ENCODE measurements at regions not wholly inside any gene's neighbourhood (a gene's known extent, or its start where the extent isn't known, plus 50 kb on each side); places are given as distances from the start of the nearest gene placed in this dataset.

DNA sequence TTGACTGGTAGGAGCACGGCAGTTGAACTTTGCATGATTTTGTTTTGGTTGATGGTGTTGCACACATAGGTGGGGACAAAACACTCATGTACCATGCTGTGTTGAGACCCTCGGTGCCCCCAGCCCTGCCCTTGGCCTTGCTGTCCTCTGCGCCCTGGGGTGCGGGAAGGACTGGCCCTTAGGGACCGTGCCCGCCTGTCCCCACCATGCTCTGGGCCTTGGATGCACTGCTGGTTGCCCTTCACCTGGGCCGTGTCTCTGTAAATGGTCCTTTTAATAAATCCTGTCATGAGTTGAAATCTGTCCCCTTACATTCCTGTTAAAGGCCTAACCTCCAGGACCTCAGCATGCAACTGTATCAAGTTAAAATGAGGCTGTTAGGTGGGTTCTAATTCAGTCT, 102.3 kb upstream of the ANO1 start:
- intact Hi-C loops (cut with micrococcal nuclease), result no loop called here
- Mint-ChIP-seq H3K27ac (no peak overlapping the region), H3K9me3 (no peaks in the 10 kb centered on the region), H3K27me3 (peaks cover 7% of the 10 kb centered on the region), H3K36me3 (ENCODE audit: low read depth) (no peaks in the 10 kb centered on the region), H3K4me3 (no peak overlapping the region), H3K4me1 (ENCODE audit: low read depth) (no peaks in the 10 kb centered on the region)

DNA sequence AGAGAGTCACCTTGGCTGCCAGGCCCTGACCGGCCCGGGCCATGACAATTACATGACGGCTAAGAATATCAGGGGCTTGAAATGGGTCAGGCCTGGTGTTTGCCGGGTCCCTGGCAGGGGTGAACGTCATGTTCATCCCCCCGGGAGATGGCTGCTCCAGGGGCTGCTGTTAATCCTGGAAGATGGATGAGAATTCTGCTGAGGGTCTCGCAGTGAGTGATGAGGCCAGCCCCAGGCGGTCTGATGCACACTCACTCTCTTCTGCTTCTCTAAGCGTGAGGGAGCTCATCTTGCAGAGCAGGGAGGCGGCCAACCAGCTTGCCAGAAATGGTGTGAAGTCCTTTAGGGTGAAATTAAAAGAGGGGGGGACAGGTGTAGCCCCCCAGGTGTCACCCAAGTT, 101.3 kb upstream of the ANO1 start:
- Mint-ChIP-seq H3K9me3 (no peaks in the 10 kb centered on the region), H3K4me3 (no peak overlapping the region), H3K36me3 (ENCODE audit: low read depth) (no peaks in the 10 kb centered on the region), H3K4me1 (ENCODE audit: low read depth) (no peaks in the 10 kb centered on the region), H3K27ac (no peak overlapping the region), H3K27me3 (peaks cover 6% of the 10 kb centered on the region)
- intact Hi-C loops (cut with micrococcal nuclease), result no loop called here

- H3K27me3 Mint-ChIP-seq, result peaks cover 16% of the 10 kb centered on the region
- H3K9me3 Mint-ChIP-seq, result no peaks in the 10 kb centered on the region
- no peak overlapping the region for H3K4me3 Mint-ChIP-seq
- H3K27ac Mint-ChIP-seq, result no peak overlapping the region
- no peaks in the 10 kb centered on the region for H3K36me3 Mint-ChIP-seq (ENCODE audit: low read depth)
- intact Hi-C loops (cut with micrococcal nuclease), result no loop called here
- H3K4me1 Mint-ChIP-seq (ENCODE audit: low read depth), result no peaks in the 10 kb centered on the region
These were observed 100.2 kb upstream of the ANO1 start for GRCh38 chr11:69977951-69978350.

- no peak overlapping the region for H3K27ac Mint-ChIP-seq
- no peaks in the 10 kb centered on the region for H3K9me3 Mint-ChIP-seq
- no peaks in the 10 kb centered on the region for H3K4me1 Mint-ChIP-seq (ENCODE audit: low read depth)
- no peaks in the 10 kb centered on the region for H3K36me3 Mint-ChIP-seq (ENCODE audit: low read depth)
- H3K27me3 Mint-ChIP-seq, result peaks cover 25% of the 10 kb centered on the region
- intact Hi-C loops (cut with micrococcal nuclease), result no loop called here
- H3K4me3 Mint-ChIP-seq, result no peak overlapping the region
These were observed 99.1 kb upstream of the ANO1 start for GRCh38 chr11:69978841-69979614.

DNA sequence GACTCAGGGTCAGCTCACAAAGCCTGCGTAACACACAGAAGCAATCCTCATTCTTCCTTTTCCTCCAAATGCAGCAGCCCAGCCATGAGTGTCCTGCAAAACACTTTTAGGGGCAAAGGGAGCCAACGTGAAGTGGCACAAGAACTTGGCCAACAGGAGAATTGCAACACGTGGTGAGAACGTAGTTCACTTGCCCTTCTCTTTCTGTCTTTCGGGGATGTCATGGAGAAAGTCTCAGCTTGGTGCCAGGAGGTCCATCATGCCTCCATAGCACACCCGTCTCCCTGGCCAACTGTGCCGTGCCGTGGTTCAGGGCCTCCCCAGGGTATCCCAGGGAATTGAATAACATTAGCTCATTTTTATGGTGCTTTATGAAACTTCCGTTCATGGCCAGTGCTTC, 98.5 kb upstream of the ANO1 start:
- no peak overlapping the region for H3K27ac Mint-ChIP-seq
- no peaks in the 10 kb centered on the region for H3K9me3 Mint-ChIP-seq
- H3K36me3 Mint-ChIP-seq (ENCODE audit: low read depth), result no peaks in the 10 kb centered on the region
- intact Hi-C loops (cut with micrococcal nuclease), result no loop called here
- peaks cover 31% of the 10 kb centered on the region for H3K27me3 Mint-ChIP-seq
- H3K4me3 Mint-ChIP-seq, result no peak overlapping the region
- H3K4me1 Mint-ChIP-seq (ENCODE audit: low read depth), result no peaks in the 10 kb centered on the region

DNA sequence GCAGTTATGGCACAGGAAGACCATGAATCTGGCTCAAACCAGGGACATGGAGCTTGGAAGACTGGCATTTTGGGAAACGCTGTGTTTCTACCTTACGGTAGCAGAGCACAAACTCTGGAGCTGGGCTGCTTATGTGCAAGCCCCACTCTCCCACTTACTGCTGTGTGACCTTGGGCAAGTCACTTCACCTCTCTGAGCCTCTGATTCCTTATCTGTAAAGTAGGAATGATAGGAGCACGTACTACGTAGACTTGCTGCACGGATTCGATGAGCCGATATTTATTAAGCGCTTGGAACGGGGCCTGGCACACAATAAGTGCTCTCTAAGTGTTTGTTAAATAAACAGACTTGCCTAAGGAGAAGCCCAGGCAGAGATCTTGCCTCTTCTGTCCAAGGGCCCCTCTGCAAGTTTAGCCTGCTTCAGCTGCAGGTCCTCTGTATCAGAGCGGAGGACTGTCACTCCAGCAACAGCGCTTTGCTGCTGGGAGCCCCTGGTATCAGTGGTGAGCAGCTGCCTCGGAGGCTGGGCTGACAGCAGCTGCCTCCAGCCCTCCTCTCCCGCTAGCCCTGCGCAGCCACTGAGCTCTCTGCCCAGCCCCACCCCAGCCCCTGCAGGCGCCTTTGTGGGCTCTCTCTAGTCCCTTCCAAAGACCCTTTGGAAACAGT, 96.9 kb upstream of the ANO1 start:
- Mint-ChIP-seq H3K36me3 (ENCODE audit: low read depth) (no peaks in the 10 kb centered on the region), H3K9me3 (no peaks in the 10 kb centered on the region), H3K27me3 (peaks cover 46% of the 10 kb centered on the region), H3K4me1 (ENCODE audit: low read depth) (no peaks in the 10 kb centered on the region), H3K27ac (no peak overlapping the region), H3K4me3 (no peak overlapping the region)
- intact Hi-C loops (cut with micrococcal nuclease), result no loop called here

GRCh38 chr11:69982690-69983570, 95.2 kb upstream of the ANO1 start:
- H3K4me3 Mint-ChIP-seq, result no peak overlapping the region
- peaks cover 62% of the 10 kb centered on the region for H3K27me3 Mint-ChIP-seq
- H3K36me3 Mint-ChIP-seq (ENCODE audit: low read depth), result no peaks in the 10 kb centered on the region
- no peak overlapping the region for H3K27ac Mint-ChIP-seq
- intact Hi-C loops (cut with micrococcal nuclease), result no loop called here
- no peaks in the 10 kb centered on the region for H3K4me1 Mint-ChIP-seq (ENCODE audit: low read depth)
- H3K9me3 Mint-ChIP-seq, result no peaks in the 10 kb centered on the region

- peaks cover 67% of the 10 kb centered on the region for H3K27me3 Mint-ChIP-seq
- H3K27ac Mint-ChIP-seq, result no peak overlapping the region
- H3K9me3 Mint-ChIP-seq, result no peaks in the 10 kb centered on the region
- H3K4me3 Mint-ChIP-seq, result no peak overlapping the region
- H3K36me3 Mint-ChIP-seq (ENCODE audit: low read depth), result no peaks in the 10 kb centered on the region
- intact Hi-C loops (cut with micrococcal nuclease), result no loop called here
- H3K4me1 Mint-ChIP-seq (ENCODE audit: low read depth), result no peaks in the 10 kb centered on the region
These were observed 94.6 kb upstream of the ANO1 start for GRCh38 chr11:69983571-69983877.

DNA sequence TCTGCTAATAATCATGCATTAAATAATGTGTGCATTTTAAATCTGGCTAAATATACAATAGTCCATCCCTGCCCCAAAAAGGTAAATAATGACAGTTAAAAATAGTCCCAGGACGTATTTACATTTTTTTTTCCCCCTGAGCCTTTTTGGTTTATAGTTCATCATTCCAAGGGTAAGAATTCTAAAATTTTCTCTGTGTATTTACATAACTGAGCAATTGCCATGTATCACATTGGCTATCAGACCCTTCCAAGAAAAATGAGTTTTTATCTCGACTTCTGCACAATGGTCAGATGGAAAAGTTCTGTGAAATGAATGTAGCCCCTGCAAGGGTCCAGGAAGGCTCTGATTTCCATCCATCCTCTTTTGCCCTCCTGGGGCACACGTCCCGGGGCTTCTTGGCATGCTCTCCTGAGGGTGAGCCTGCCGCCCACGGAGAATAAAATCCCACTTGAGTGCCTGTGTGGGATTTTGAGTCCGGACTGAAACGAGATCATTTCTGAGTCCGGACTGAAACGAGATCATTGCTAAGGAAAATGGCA, 94.1 kb upstream of the ANO1 start:
- Mint-ChIP-seq H3K27ac (no peak overlapping the region), H3K36me3 (ENCODE audit: low read depth) (no peaks in the 10 kb centered on the region), H3K4me3 (no peak overlapping the region), H3K9me3 (no peaks in the 10 kb centered on the region), H3K27me3 (peaks cover 71% of the 10 kb centered on the region), H3K4me1 (ENCODE audit: low read depth) (no peaks in the 10 kb centered on the region)
- intact Hi-C loops (cut with micrococcal nuclease), result no loop called here

DNA sequence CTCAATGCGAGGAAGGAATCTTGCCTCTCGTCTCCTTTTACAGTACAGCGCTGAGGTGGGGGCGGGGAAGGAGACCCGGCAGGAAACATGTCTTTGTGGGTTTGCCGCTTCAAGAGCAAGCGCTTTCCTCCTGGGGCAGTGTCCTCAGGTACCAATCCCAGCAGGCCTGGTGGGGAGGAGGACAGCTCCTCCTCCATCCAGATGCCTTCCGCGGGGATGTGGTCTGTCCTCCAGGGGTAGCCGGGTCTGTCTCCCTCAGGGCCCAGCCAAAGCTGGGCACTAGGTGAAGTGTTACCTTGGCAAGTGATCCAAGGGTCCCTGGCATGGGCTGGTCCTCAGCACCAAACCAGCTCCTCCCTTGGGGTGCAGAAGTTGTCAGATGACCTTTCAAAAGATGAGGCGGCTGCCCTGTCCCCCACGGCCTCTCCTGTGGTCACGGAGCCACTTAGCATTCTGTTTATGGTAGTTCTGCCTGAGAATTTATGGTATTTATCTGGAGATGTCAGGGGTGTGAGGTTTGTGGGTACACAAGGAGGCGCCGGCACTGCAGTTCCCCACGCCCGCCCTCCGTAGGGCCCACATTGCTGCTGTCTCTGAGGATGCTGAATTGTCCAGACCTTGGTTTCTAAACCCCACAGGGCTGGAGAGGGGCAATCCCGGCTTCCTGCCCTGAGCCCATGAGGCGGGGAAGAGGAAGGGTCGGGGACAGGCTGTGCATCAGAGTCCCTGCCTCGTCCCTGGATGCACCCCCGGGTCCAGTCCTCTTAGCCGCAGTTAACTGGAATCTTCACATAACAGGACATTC, 93.5 kb upstream of the ANO1 start:
- Mint-ChIP-seq H3K36me3 (ENCODE audit: low read depth) (no peaks in the 10 kb centered on the region), H3K4me3 (no peak overlapping the region), H3K27me3 (peaks cover 76% of the 10 kb centered on the region), H3K27ac (no peak overlapping the region), H3K9me3 (no peaks in the 10 kb centered on the region), H3K4me1 (ENCODE audit: low read depth) (no peaks in the 10 kb centered on the region)
- intact Hi-C loops (cut with micrococcal nuclease), result no loop called here

- Mint-ChIP-seq H3K36me3 (ENCODE audit: low read depth) (no peaks in the 10 kb centered on the region), H3K9me3 (no peaks in the 10 kb centered on the region), H3K4me3 (no peak overlapping the region), H3K4me1 (ENCODE audit: low read depth) (no peaks in the 10 kb centered on the region), H3K27ac (no peak overlapping the region), H3K27me3 (peaks cover 77% of the 10 kb centered on the region)
- intact Hi-C loops (cut with micrococcal nuclease), result no loop called here
These were observed 92.8 kb upstream of the ANO1 start for GRCh38 chr11:69985331-69985640.

DNA sequence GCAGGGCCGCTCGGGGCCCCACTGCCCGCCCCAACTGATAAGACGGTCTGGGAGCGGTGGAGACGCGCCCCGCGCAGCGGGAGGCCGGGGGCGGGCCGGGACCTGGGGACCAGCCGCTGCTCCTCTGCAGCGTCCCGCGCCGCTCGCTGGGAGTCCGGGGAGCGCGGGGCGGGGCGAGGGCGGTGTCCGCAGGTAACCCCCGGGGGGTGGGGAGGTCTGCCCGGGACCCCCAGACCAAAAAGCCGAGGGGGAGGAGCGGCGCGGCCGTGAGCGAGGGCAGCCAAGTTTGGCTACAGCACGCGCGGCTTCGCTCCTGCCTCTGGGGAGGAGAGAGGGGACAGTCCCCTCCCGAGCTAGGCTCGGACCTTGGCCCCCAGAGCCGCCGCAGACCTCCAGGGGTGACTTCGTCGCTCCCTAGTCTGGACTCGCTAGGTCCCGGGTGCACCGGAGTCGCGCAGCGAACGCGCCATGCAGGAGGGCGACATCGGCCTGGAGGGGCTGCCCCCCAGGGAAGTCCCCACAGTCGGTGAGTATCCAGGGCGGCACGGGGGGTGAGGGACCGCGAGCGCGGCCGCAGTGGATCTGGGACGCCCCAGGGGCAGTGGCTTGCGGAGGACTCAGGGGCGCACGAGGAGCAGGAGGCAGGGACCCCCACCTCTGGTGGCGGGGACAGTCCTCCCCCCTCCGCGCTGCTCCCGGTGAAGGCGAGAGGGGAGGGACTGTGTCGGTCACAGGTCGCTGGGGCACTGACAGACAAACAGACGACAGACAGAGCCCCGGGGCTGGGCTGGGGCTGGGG, 92.3 kb upstream of the ANO1 start:
- Mint-ChIP-seq H3K36me3 (ENCODE audit: low read depth) (no peaks in the 10 kb centered on the region), H3K4me3 (no peak overlapping the region), H3K4me1 (ENCODE audit: low read depth) (no peaks in the 10 kb centered on the region), H3K27ac (no peak overlapping the region), H3K9me3 (no peaks in the 10 kb centered on the region), H3K27me3 (peaks cover 73% of the 10 kb centered on the region)
- intact Hi-C loops (cut with micrococcal nuclease), result no loop called here

- Mint-ChIP-seq H3K9me3 (no peaks in the 10 kb centered on the region), H3K4me3 (no peak overlapping the region), H3K36me3 (ENCODE audit: low read depth) (no peaks in the 10 kb centered on the region), H3K27me3 (peaks cover 73% of the 10 kb centered on the region), H3K4me1 (ENCODE audit: low read depth) (no peaks in the 10 kb centered on the region), H3K27ac (no peak overlapping the region)
- intact Hi-C loops (cut with micrococcal nuclease), result no loop called here
These were observed 91.7 kb upstream of the ANO1 start for GRCh38 chr11:69986440-69986787.

Data from dendritic cell treated with granulocyte-macrophage colony-stimulating factor and Interleukin-4, amounts not matched to agents 40 ng/mL and 50 ng/mL, for 4 days (primary cell).